H1 (cell line): ENCODE measurements at regions not wholly inside any gene's neighbourhood (a gene's known extent, or its start where the extent isn't known, plus 50 kb on each side); places are given as distances from the start of the nearest gene placed in this dataset.

Experiments used
- KDM5A ChIP-seq: fragments of 200-600 bp; IDR thresholded peaks from 2 replicates; pipeline ENCODE4 v1.7.1; 2012; ENCODE audit warnings: mild to moderate bottlenecking, low read length, inconsistent platforms, mixed read lengths

DNA sequence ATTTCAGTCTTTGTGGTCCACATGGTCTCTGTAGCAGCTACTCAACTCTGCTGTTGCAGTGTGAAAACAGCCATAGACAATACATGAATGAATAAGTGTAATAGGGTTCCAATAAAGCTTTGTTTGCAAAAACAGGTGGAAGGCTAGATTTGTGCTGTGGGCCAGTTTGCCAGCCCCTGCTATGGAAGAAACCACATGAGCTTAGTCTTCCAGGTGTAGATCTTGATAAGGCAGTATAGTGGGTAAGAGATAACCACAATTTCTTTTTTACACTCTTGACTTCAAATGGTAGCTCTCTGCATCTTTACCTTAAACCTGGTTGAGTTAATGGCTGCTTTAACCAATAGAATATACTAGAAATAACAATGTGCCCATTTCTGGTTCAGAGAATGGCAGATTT lies 135.0 kb upstream of the PALS2 start (continued):
- no peak for TF ChIP-seq KDM5A
